ENCODE measurements at regions not wholly inside any gene's neighbourhood (a gene's known extent, or its start where the extent isn't known, plus 50 kb on each side); places are given as distances from the start of the nearest gene placed in this dataset.
A peak's percentile ranks its signal among the peaks of the same experiment; 100 is the strongest.

DNA sequence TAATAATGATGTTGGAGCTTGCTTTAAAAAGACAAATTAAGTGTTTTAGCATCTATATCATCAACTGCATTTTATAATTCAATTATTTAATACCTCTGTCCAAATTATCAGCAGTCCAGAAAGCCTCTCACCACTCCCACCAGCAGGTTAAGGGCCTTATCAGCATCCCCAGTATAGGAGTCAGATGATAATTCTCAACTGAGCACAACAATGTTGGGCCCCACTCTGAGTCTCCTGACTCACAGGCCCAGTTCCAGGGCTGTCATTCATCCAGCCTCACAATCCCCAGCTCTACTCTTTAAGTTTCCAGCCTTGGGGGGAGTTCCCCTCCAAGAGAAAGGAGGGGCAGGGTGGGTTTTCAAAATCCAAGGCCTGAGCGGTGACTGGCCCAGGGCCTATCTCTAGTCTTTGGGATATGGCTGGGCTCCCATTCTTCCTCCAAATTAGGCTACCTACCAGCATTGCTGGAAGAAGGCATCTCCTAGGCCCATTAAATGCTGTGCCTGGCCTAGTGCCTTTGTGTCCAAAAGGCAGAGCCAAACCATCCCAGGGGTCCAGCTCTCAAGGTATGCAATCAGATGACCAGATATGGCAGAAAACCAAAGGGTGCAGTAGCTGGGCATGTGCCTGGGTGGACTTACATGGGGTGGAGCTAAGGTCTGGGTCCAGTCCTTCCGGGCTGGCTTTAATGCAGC is 134.1 kb downstream of the GLUL start (continued):
- no peak for TF ChIP-seq NFYB (IDR thresholded peaks at IDR 0.05; ENCODE audit: extremely low read depth, insufficient read length)
- TF ChIP-seq ZBTB17 (CRISPR knock-in tag; IDR thresholded peaks at IDR 0.05), result peak; percentile 72
- TF ChIP-seq ETV1 (tag; conservative IDR thresholded peaks at IDR 0.05; ENCODE audit: low read depth), result peak; percentile 50; the same call in 1 of the 2 replicates
- no peak for TF ChIP-seq XRCC3 (IDR thresholded peaks at IDR 0.05)
- TF ChIP-seq, protein P1, sequence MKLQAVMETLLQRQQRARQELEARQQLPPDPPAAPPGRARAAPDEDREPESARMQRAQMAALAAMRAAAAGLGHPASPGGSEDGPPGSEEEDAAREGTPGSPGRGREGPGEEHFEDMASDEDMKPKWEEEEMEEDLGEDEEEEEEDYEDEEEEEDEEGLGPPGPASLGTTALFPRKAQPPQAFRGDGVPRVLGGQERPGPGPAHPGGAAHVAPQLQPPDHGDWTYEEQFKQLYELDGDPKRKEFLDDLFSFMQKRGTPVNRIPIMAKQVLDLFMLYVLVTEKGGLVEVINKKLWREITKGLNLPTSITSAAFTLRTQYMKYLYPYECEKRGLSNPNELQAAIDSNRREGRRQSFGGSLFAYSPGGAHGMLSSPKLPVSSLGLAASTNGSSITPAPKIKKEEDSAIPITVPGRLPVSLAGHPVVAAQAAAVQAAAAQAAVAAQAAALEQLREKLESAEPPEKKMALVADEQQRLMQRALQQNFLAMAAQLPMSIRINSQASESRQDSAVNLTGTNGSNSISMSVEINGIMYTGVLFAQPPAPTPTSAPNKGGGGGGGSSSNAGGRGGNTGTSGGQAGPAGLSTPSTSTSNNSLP (IDR thresholded peaks at IDR 0.05; ENCODE audit: borderline replicate concordance, low read depth, low read length), result peak; percentile 99
- TF ChIP-seq, protein P2, sequence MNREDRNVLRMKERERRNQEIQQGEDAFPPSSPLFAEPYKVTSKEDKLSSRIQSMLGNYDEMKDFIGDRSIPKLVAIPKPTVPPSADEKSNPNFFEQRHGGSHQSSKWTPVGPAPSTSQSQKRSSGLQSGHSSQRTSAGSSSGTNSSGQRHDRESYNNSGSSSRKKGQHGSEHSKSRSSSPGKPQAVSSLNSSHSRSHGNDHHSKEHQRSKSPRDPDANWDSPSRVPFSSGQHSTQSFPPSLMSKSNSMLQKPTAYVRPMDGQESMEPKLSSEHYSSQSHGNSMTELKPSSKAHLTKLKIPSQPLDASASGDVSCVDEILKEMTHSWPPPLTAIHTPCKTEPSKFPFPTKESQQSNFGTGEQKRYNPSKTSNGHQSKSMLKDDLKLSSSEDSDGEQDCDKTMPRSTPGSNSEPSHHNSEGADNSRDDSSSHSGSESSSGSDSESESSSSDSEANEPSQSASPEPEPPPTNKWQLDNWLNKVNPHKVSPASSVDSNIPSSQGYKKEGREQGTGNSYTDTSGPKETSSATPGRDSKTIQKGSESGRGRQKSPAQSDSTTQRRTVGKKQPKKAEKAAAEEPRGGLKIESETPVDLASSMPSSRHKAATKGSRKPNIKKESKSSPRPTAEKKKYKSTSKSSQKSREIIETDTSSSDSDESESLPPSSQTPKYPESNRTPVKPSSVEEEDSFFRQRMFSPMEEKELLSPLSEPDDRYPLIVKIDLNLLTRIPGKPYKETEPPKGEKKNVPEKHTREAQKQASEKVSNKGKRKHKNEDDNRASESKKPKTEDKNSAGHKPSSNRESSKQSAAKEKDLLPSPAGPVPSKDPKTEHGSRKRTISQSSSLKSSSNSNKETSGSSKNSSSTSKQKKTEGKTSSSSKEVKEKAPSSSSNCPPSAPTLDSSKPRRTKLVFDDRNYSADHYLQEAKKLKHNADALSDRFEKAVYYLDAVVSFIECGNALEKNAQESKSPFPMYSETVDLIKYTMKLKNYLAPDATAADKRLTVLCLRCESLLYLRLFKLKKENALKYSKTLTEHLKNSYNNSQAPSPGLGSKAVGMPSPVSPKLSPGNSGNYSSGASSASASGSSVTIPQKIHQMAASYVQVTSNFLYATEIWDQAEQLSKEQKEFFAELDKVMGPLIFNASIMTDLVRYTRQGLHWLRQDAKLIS (CRISPR knock-in tag; IDR thresholded peaks at IDR 0.05), result no peak
- TF ChIP-seq, protein P3, sequence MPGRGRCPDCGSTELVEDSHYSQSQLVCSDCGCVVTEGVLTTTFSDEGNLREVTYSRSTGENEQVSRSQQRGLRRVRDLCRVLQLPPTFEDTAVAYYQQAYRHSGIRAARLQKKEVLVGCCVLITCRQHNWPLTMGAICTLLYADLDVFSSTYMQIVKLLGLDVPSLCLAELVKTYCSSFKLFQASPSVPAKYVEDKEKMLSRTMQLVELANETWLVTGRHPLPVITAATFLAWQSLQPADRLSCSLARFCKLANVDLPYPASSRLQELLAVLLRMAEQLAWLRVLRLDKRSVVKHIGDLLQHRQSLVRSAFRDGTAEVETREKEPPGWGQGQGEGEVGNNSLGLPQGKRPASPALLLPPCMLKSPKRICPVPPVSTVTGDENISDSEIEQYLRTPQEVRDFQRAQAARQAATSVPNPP (IDR thresholded peaks at IDR 0.05; ENCODE audit: borderline replicate concordance, insufficient read depth, insufficient read length), result no peak
- no peak for TF ChIP-seq TGIF2 (CRISPR knock-in tag; IDR thresholded peaks at IDR 0.05)
- TF ChIP-seq ZNF140 (CRISPR knock-in tag; IDR thresholded peaks at IDR 0.05), result no peak
- TF ChIP-seq DIDO1 (tag; IDR thresholded peaks at IDR 0.05; ENCODE audit: low read depth), result peak; percentile 12; the same call in 1 of the 2 replicates
- TF ChIP-seq, protein P4, sequence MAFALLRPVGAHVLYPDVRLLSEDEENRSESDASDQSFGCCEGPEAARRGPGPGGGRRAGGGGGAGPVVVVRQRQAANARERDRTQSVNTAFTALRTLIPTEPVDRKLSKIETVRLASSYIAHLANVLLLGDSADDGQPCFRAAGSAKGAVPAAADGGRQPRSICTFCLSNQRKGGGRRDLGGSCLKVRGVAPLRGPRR (CRISPR knock-in tag; IDR thresholded peaks at IDR 0.05), result 0 out of 2 replicates have a peak, but pooled peaks have one; percentile 20
- peak; percentile 82 for TF ChIP-seq DMBX1 (CRISPR knock-in tag; IDR thresholded peaks at IDR 0.05; ENCODE audit: borderline replicate concordance)
- TF ChIP-seq ZNF143 (CRISPR knock-in tag; IDR thresholded peaks at IDR 0.05), result no peak
- TF ChIP-seq, protein P5, sequence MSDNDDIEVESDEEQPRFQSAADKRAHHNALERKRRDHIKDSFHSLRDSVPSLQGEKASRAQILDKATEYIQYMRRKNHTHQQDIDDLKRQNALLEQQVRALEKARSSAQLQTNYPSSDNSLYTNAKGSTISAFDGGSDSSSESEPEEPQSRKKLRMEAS (CRISPR knock-in tag; IDR thresholded peaks at IDR 0.05), result 0 out of 2 replicates have a peak, but pooled peaks have one; percentile 56
- peak; percentile 87 for TF ChIP-seq MEIS2 (IDR thresholded peaks at IDR 0.05; ENCODE audit: partially characterized antibody)
- peak; percentile 85 for TF ChIP-seq NCOR1 (IDR thresholded peaks at IDR 0.05)
- no peak for TF ChIP-seq MYNN (IDR thresholded peaks at IDR 0.05)
- TF ChIP-seq MYNN (CRISPR knock-in tag; IDR thresholded peaks at IDR 0.05), result no peak
- 0 out of 2 replicates have a peak, but pooled peaks have one; percentile 26 for TF ChIP-seq ZNF561 (CRISPR knock-in tag; conservative IDR thresholded peaks at IDR 0.05)

Measured in K562 (cell line).